SW 1271 (cell line): ENCODE measurements at regions not wholly inside any gene's neighbourhood (a gene's known extent, or its start where the extent isn't known, plus 50 kb on each side); places are given as distances from the start of the nearest gene placed in this dataset.
"Not testable (repeated sequence)": the region's sequence is repeated elsewhere in the genome, so short reads cannot be mapped to it uniquely, and the experiment has no call there.

Source experiments
- DNase-seq, 2 experiments: peaks; one replicate each; lab custom pipeline; 2025; lab: John Stamatoyannopoulos, UW

- no peak for DNase-seq
These were observed 583.1 kb downstream of the TFAP2A start for GRCh38 chr6:9831783-9832182.

GRCh38 chr6:9830808-9831207 is 584.1 kb downstream of the TFAP2A start:
- DNase-seq = no peak

- no peak for DNase-seq
These were observed 589.3 kb downstream of the TFAP2A start for GRCh38 chr6:9825526-9825925.

- not testable (repeated sequence) for DNase-seq
These were observed 604.1 kb downstream of the TFAP2A start for GRCh38 chr6:9810727-9811126.

- DNase-seq = no peak
These were observed 604.6 kb downstream of the TFAP2A start for GRCh38 chr6:9810286-9810685.

- DNase-seq = no peak
These were observed 608.7 kb downstream of the TFAP2A start for GRCh38 chr6:9806195-9806594.

GRCh38 chr6:9801249-9801754 is 613.6 kb downstream of the TFAP2A start:
- DNase-seq = no peak

GRCh38 chr6:9799582-9799981 is 615.3 kb downstream of the TFAP2A start:
- no peak for DNase-seq

- DNase-seq = no peak
These were observed 618.0 kb downstream of the TFAP2A start for GRCh38 chr6:9796827-9797226.

GRCh38 chr6:9795880-9796279 is 619.0 kb downstream of the TFAP2A start:
- no peak for DNase-seq

GRCh38 chr6:9789201-9789600 is 625.7 kb downstream of the TFAP2A start:
- no peak for DNase-seq

- no peak for DNase-seq
These were observed 630.1 kb downstream of the TFAP2A start for GRCh38 chr6:9784786-9785185.

GRCh38 chr6:9783567-9783966 is 631.3 kb downstream of the TFAP2A start:
- no peak for DNase-seq

GRCh38 chr6:9766240-9766915 is 648.5 kb downstream of the TFAP2A start:
- DNase-seq = peak in 1 of 2 experiments; percentile 21

- no peak for DNase-seq
These were observed 653.7 kb downstream of the TFAP2A start for GRCh38 chr6:9761220-9761619.

GRCh38 chr6:9754515-9754914 is 660.4 kb downstream of the TFAP2A start:
- no peak for DNase-seq

- no peak for DNase-seq
These were observed 668.9 kb downstream of the TFAP2A start for GRCh38 chr6:9745966-9746365.

GRCh38 chr6:9745476-9745875 is 669.4 kb downstream of the TFAP2A start:
- DNase-seq = no peak

GRCh38 chr6:9744119-9744518 is 670.8 kb downstream of the TFAP2A start:
- no peak for DNase-seq

GRCh38 chr6:9732056-9732455 is 682.8 kb downstream of the TFAP2A start:
- DNase-seq = no peak

GRCh38 chr6:9725776-9726175 is 689.1 kb downstream of the TFAP2A start:
- DNase-seq = not testable (repeated sequence)

- no peak for DNase-seq
These were observed 697.3 kb downstream of the TFAP2A start for GRCh38 chr6:9717568-9717967.

GRCh38 chr6:9711365-9711764 is 703.5 kb downstream of the TFAP2A start:
- no peak for DNase-seq

GRCh38 chr6:9710574-9710973 is 704.3 kb downstream of the TFAP2A start:
- no peak for DNase-seq
